OCI-LY1 (cell line): ENCODE measurements at regions not wholly inside any gene's neighbourhood (a gene's known extent, or its start where the extent isn't known, plus 50 kb on each side); places are given as distances from the start of the nearest gene placed in this dataset.

Experiments
- CTCF ChIP-seq: fragments of 200-600 bp; sonication (generic), shearing (Covaris generic); IDR thresholded peaks from 2 replicates; pipeline ENCODE4 v1.5.1; 2017; ENCODE audit warnings: mild to moderate bottlenecking, antibody characterized with exemption, low read length, moderate library complexity, mixed read lengths
- EZH2 ChIP-seq: fragments of 200-600 bp; sonication (generic), shearing (Covaris generic); IDR thresholded peaks from 2 replicates; pipeline ENCODE4 v1.8.0; 2017; ENCODE audit warnings: borderline replicate concordance, mixed run types, mild to moderate bottlenecking, antibody characterized with exemption, low read length, moderate library complexity, mixed read lengths

- TF ChIP-seq CTCF (no peak), EZH2 (no peak)
These were observed 233.6 kb upstream of the ELAVL2 start for GRCh38 chr9:24059651-24060050.
